Suprapubic skin (tissue), 4 donors: ENCODE measurements at regions not wholly inside any gene's neighbourhood (a gene's known extent, or its start where the extent isn't known, plus 50 kb on each side); places are given as distances from the start of the nearest gene placed in this dataset.

ENCODE experiments used
- DNase-seq, 2 donors: peaks; one replicate each; pipeline ENCODE4 v3.0.0-alpha.2; 2019; ENCODE audit warnings: low spot score in 2 of 2
- H3K27ac ChIP-seq: fragments of 200-600 bp; sonication (generic); one replicate; pipeline ENCODE4 v1.5.1; 2019
- H3K27me3 ChIP-seq: fragments of 200-600 bp; sonication (generic); one replicate; pipeline ENCODE4 v1.5.1; 2019
- H3K36me3 ChIP-seq: fragments of 200-600 bp; sonication (generic); one replicate; pipeline ENCODE4 v1.5.1; 2019
- H3K4me1 ChIP-seq: fragments of 200-600 bp; sonication (generic); one replicate; pipeline ENCODE4 v1.5.1; 2019
- H3K4me3 ChIP-seq: fragments of 200-600 bp; sonication (generic); one replicate; pipeline ENCODE4 v1.5.1; 2019; ENCODE audit warnings: mild to moderate bottlenecking
- H3K9me3 ChIP-seq: fragments of 200-600 bp; sonication (generic); one replicate; pipeline ENCODE4 v1.5.1; 2019
- CTCF ChIP-seq, 2 donors: fragments of 200-600 bp in 1 of 2; fragments of 450-650 bp in 1 of 2; sonication (generic) in 1 of 2; IDR thresholded peaks; one replicate each; pipeline ENCODE4 v1.5.1; 2016 to 2019; ENCODE audit warnings: antibody characterized with exemption in 2 of 2, mild to moderate bottlenecking in 1 of 2, moderate library complexity in 1 of 2
- EP300 ChIP-seq: sonication (generic); formaldehyde crosslinking; IDR thresholded peaks from one replicate; pipeline ENCODE4 v1.6.1; 2017; ENCODE audit warnings: antibody characterized with exemption
- POLR2A ChIP-seq, 2 donors: fragments of 450-650 bp; IDR thresholded peaks; one replicate each; pipeline ENCODE4 v1.6.1; 2017; ENCODE audit warnings: antibody characterized with exemption in 2 of 2, mild to moderate bottlenecking in 2 of 2, moderate library complexity in 2 of 2
- POLR2AphosphoS5 ChIP-seq, 3 donors: sonication (generic); formaldehyde crosslinking; IDR thresholded peaks; one replicate each; pipeline ENCODE4 v1.6.1; 2017; ENCODE audit warnings: antibody characterized with exemption in 3 of 3
- WGBS: methylation state at CpG from one replicate; pipeline ENCODE4 v1.1.5; 2018; 5-methylcytosine and 5-hydroxymethylcytosine counted together

- Histone ChIP-seq H3K36me3 (no peaks in the 10 kb centered on the region), H3K27ac (no peak overlapping the region), H3K27me3 (no peaks in the 10 kb centered on the region), H3K4me1 (peaks cover 4% of the 10 kb centered on the region), H3K9me3 (no peaks in the 10 kb centered on the region), H3K4me3 (no peak overlapping the region)
- no peak for DNase-seq
- 52% methylated on average over 28 of the region's 42 CpGs for WGBS
- TF ChIP-seq EP300 (no peak), POLR2A (IDR thresholded peaks at IDR 0.05) (no peak)
These were observed 670.3 kb upstream of the SALL3 start for GRCh38 chr18:78309307-78309706.

- Histone ChIP-seq H3K27me3 (no peaks in the 10 kb centered on the region), H3K4me3 (no peak overlapping the region), H3K4me1 (peaks cover 4% of the 10 kb centered on the region), H3K27ac (no peak overlapping the region), H3K9me3 (no peaks in the 10 kb centered on the region), H3K36me3 (no peaks in the 10 kb centered on the region)
- 60% methylated on average over 8 of the region's 8 CpGs for WGBS
- DNase-seq = no peak
- TF ChIP-seq CTCF (IDR thresholded peaks at IDR 0.05) (no peak), POLR2A (IDR thresholded peaks at IDR 0.05) (no peak), POLR2AphosphoS5 (IDR thresholded peaks at IDR 0.05) (no peak), EP300 (no peak)
These were observed 669.7 kb upstream of the SALL3 start for GRCh38 chr18:78309924-78310323.

- no peak for DNase-seq
- WGBS = 87% methylated on average over 15 of the region's 15 CpGs
- H3K36me3 ChIP-seq = no peaks in the 10 kb centered on the region
- no peaks in the 10 kb centered on the region for H3K9me3 ChIP-seq
- H3K27ac ChIP-seq = no peak overlapping the region
- H3K4me1 ChIP-seq = no peaks in the 10 kb centered on the region
- H3K27me3 ChIP-seq = peaks cover 6% of the 10 kb centered on the region
- TF ChIP-seq CTCF (IDR thresholded peaks at IDR 0.05) (no peak), POLR2A (IDR thresholded peaks at IDR 0.05) (no peak), POLR2AphosphoS5 (IDR thresholded peaks at IDR 0.05) (no peak), EP300 (no peak)
- no peak overlapping the region for H3K4me3 ChIP-seq
These were observed 660.4 kb upstream of the SALL3 start for GRCh38 chr18:78319264-78319663.

GRCh38 chr18:78319961-78320360 lies 659.7 kb upstream of the SALL3 start:
- DNase-seq = no peak
- no peaks in the 10 kb centered on the region for H3K9me3 ChIP-seq
- H3K36me3 ChIP-seq = no peaks in the 10 kb centered on the region
- peaks cover 6% of the 10 kb centered on the region for H3K27me3 ChIP-seq
- H3K4me1 ChIP-seq = no peaks in the 10 kb centered on the region
- H3K27ac ChIP-seq = no peak overlapping the region
- WGBS = 69% methylated on average over 10 of the region's 10 CpGs
- H3K4me3 ChIP-seq = no peak overlapping the region
- TF ChIP-seq POLR2A (IDR thresholded peaks at IDR 0.05) (no peak), EP300 (no peak), POLR2AphosphoS5 (IDR thresholded peaks at IDR 0.05) (no peak), CTCF (IDR thresholded peaks at IDR 0.05) (no peak)

GRCh38 chr18:78321402-78321801 lies 658.2 kb upstream of the SALL3 start:
- no peak overlapping the region for H3K27ac ChIP-seq
- no peaks in the 10 kb centered on the region for H3K4me1 ChIP-seq
- no peak overlapping the region for H3K4me3 ChIP-seq
- no peaks in the 10 kb centered on the region for H3K36me3 ChIP-seq
- DNase-seq = no peak
- no peak for TF ChIP-seq POLR2A (IDR thresholded peaks at IDR 0.05)
- H3K9me3 ChIP-seq = no peaks in the 10 kb centered on the region
- WGBS = 85% methylated on average over 6 of the region's 6 CpGs
- H3K27me3 ChIP-seq = peaks cover 6% of the 10 kb centered on the region

- 69% methylated on average over 14 of the region's 14 CpGs for WGBS
- no peaks in the 10 kb centered on the region for H3K36me3 ChIP-seq
- TF ChIP-seq CTCF (IDR thresholded peaks at IDR 0.05) = no peak
- no peak for TF ChIP-seq EP300
- no peak for TF ChIP-seq POLR2A (IDR thresholded peaks at IDR 0.05)
- TF ChIP-seq POLR2AphosphoS5 (IDR thresholded peaks at IDR 0.05) = no peak
- no peak overlapping the region for H3K4me3 ChIP-seq
- DNase-seq = no peak
- H3K27me3 ChIP-seq = peaks cover 6% of the 10 kb centered on the region
- H3K4me1 ChIP-seq = no peaks in the 10 kb centered on the region
- no peaks in the 10 kb centered on the region for H3K9me3 ChIP-seq
- H3K27ac ChIP-seq = no peak overlapping the region
These were observed 656.0 kb upstream of the SALL3 start for GRCh38 chr18:78323453-78324197.
